H9 (cell line): ENCODE measurements at regions not wholly inside any gene's neighbourhood (a gene's known extent, or its start where the extent isn't known, plus 50 kb on each side); places are given as distances from the start of the nearest gene placed in this dataset.

ENCODE experiments used
- DNase-seq: peaks from one replicate; pipeline ENCODE4 v3.0.0-alpha.2; 2017
- H2AFZ ChIP-seq: one replicate; pipeline ENCODE4 v1.6.1; 2013; ENCODE audit warnings: mild to moderate bottlenecking, low read length, control low read depth, moderate library complexity
- H2AK5ac ChIP-seq: 2 replicates; pipeline ENCODE4 v1.6.1; 2013; ENCODE audit warnings: low read length, control low read depth, mixed read lengths; ENCODE audit not compliant: insufficient read length
- H2BK120ac ChIP-seq: one replicate; pipeline ENCODE4 v1.6.1; 2013; ENCODE audit warnings: low read depth, mild to moderate bottlenecking, low read length, control low read depth, inconsistent platforms; ENCODE audit not compliant: poor library complexity, severe bottlenecking
- H2BK12ac ChIP-seq: 2 replicates; pipeline ENCODE4 v1.6.1; 2013; ENCODE audit warnings: low read length, control low read depth, mixed read lengths, low read depth; ENCODE audit not compliant: insufficient read length
- H2BK15ac ChIP-seq: 2 replicates; pipeline ENCODE4 v1.6.1; 2013; ENCODE audit warnings: low read depth, low read length, control low read depth
- H2BK20ac ChIP-seq: one replicate; pipeline ENCODE4 v1.6.1; 2013; ENCODE audit warnings: low read depth, mild to moderate bottlenecking, low read length, control low read depth, inconsistent platforms; ENCODE audit not compliant: poor library complexity, severe bottlenecking
- H2BK5ac ChIP-seq: 2 replicates; pipeline ENCODE4 v1.6.1; 2013; ENCODE audit warnings: low read length, control low read depth, mixed read lengths; ENCODE audit not compliant: insufficient read length
- H3K14ac ChIP-seq: 2 replicates; pipeline ENCODE4 v1.6.1; 2013; ENCODE audit warnings: low read length, control low read depth; ENCODE audit not compliant: insufficient read depth
- H3K18ac ChIP-seq: 2 replicates; pipeline ENCODE4 v1.6.1; 2013; ENCODE audit warnings: low read depth, mild to moderate bottlenecking, mixed read lengths, low read length, control low read depth; ENCODE audit not compliant: insufficient read length
- H3K23ac ChIP-seq: 2 replicates; pipeline ENCODE4 v1.6.1; 2013; ENCODE audit warnings: low read length, control low read depth, mixed read lengths, low read depth; ENCODE audit not compliant: insufficient read length
- H3K23me2 ChIP-seq: 2 replicates; pipeline ENCODE4 v1.6.1; 2013; ENCODE audit warnings: low read depth, mild to moderate bottlenecking, mixed read lengths, low read length, control low read depth; ENCODE audit not compliant: insufficient read length, poor library complexity, severe bottlenecking
- H3K27ac ChIP-seq: 2 replicates; pipeline ENCODE4 v1.5.1; 2013; ENCODE audit warnings: low read length, control low read depth, mixed read lengths, low read depth; ENCODE audit not compliant: insufficient read length
- H3K27me3 ChIP-seq: 2 replicates; pipeline ENCODE4 v1.6.1; 2013; ENCODE audit warnings: low read length, control low read depth, inconsistent platforms; ENCODE audit not compliant: insufficient read depth
- H3K4ac ChIP-seq: 2 replicates; pipeline ENCODE4 v1.6.1; 2013; ENCODE audit warnings: low read depth, mild to moderate bottlenecking, control low read depth, inconsistent platforms, low read length, moderate library complexity
- H3K4me1 ChIP-seq: 2 replicates; pipeline ENCODE4 v1.6.1; 2013; ENCODE audit warnings: low read length, control low read depth, inconsistent platforms; ENCODE audit not compliant: insufficient read depth
- H3K4me2 ChIP-seq: 2 replicates; pipeline ENCODE4 v1.6.1; 2013; ENCODE audit warnings: low read length, control low read depth, mixed read lengths; ENCODE audit not compliant: insufficient read length, insufficient read depth
- H3K56ac ChIP-seq: 2 replicates; pipeline ENCODE4 v1.6.1; 2013; ENCODE audit warnings: low read depth, mild to moderate bottlenecking, mixed read lengths, low read length, control low read depth; ENCODE audit not compliant: insufficient read length
- H3K79me1 ChIP-seq: 2 replicates; pipeline ENCODE4 v1.6.1; 2013; ENCODE audit warnings: low read depth, mild to moderate bottlenecking, moderate library complexity, low read length, control low read depth, inconsistent platforms; ENCODE audit not compliant: insufficient read depth, poor library complexity, severe bottlenecking
- H3K79me2 ChIP-seq: 2 replicates; pipeline ENCODE4 v1.6.1; 2013; ENCODE audit warnings: low read length, control low read depth, inconsistent platforms; ENCODE audit not compliant: insufficient read depth
- H3K9ac ChIP-seq: 2 replicates; pipeline ENCODE4 v1.6.1; 2013; ENCODE audit warnings: low read length, control low read depth, mixed read lengths; ENCODE audit not compliant: insufficient read length; ENCODE audit errors: extremely low read depth
- H3K9me3 ChIP-seq: one replicate; pipeline ENCODE4 v1.6.1; 2013; ENCODE audit warnings: low read depth, low read length, inconsistent platforms; ENCODE audit not compliant: control insufficient read depth
- H3T11ph ChIP-seq: one replicate; pipeline ENCODE4 v1.6.1; 2013; ENCODE audit warnings: mild to moderate bottlenecking, low read length, control low read depth, inconsistent platforms
- H4K20me1 ChIP-seq: one replicate; pipeline ENCODE4 v1.6.1; 2013; ENCODE audit not compliant: control insufficient read depth, insufficient read length, insufficient read depth
- H4K5ac ChIP-seq: 2 replicates; pipeline ENCODE4 v1.6.1; 2013; ENCODE audit warnings: low read depth, mild to moderate bottlenecking, mixed read lengths, low read length, control low read depth; ENCODE audit not compliant: insufficient read length
- H4K8ac ChIP-seq: replicated peaks from 2 replicates; pipeline ENCODE4 v1.6.1; 2013; ENCODE audit warnings: low read length, control low read depth, mixed read lengths, low read depth; ENCODE audit not compliant: insufficient read length
- H4K91ac ChIP-seq: 2 replicates; pipeline ENCODE4 v1.6.1; 2013; ENCODE audit warnings: low read depth, mild to moderate bottlenecking, moderate library complexity, mixed read lengths, low read length, control low read depth; ENCODE audit not compliant: insufficient read length
- H3K27ac Mint-ChIP-seq, 3 experiments: 2 replicates in 2 of 3; 3 replicates in 1 of 3; pipeline ENCODE4 v1.8.0; 2020 to 2021; ENCODE audit warnings: mixed read lengths in 3 of 3, mild to moderate bottlenecking in 1 of 3, moderate library complexity in 1 of 3
- H3K27me3 Mint-ChIP-seq: 2 replicates; pipeline ENCODE4 v1.8.0; 2021; ENCODE audit warnings: low read depth, mild to moderate bottlenecking, moderate library complexity, mixed read lengths
- H3K36me3 Mint-ChIP-seq, 3 experiments: 2 replicates in 2 of 3; 3 replicates in 1 of 3; pipeline ENCODE4 v1.8.0; 2020 to 2021; ENCODE audit warnings: low read depth in 3 of 3, mixed read lengths in 3 of 3; ENCODE audit not compliant: insufficient read depth in 1 of 3
- H3K4me1 Mint-ChIP-seq, 2 experiments: 2 replicates each; pipeline ENCODE4 v1.8.0; 2020; ENCODE audit warnings: mixed read lengths in 2 of 2
- H3K4me3 Mint-ChIP-seq, 2 experiments: 2 replicates in 1 of 2; 3 replicates in 1 of 2; pipeline ENCODE4 v1.8.0; 2020 to 2021; ENCODE audit warnings: mild to moderate bottlenecking in 2 of 2, mixed read lengths in 2 of 2, moderate library complexity in 1 of 2
- H3K9me3 Mint-ChIP-seq, 2 experiments: 2 replicates in 1 of 2; 3 replicates in 1 of 2; pipeline ENCODE4 v1.8.0; 2020; ENCODE audit warnings: mild to moderate bottlenecking in 2 of 2, mixed read lengths in 2 of 2, moderate library complexity in 1 of 2
- WGBS: extraction: QIAGEN DNeasy Blood & Tissue Kit; methylation state at CpG from one replicate; pipeline ENCODE4 v1.1.7; 2013; ENCODE audit warnings: missing lambda C conversion rate, low lambda C conversion rate, mixed read lengths; ENCODE audit not compliant: insufficient read length; ENCODE audit errors: extremely low coverage; 5-methylcytosine and 5-hydroxymethylcytosine counted together
- TF ChIP-seq, protein P1 (sequence below): fragments of 200-600 bp; sonication (generic); conservative IDR thresholded peaks from 3 replicates; pipeline ENCODE4 v1.8.0; 2021; ENCODE audit warnings: antibody characterized with exemption, mild to moderate bottlenecking

DNA sequence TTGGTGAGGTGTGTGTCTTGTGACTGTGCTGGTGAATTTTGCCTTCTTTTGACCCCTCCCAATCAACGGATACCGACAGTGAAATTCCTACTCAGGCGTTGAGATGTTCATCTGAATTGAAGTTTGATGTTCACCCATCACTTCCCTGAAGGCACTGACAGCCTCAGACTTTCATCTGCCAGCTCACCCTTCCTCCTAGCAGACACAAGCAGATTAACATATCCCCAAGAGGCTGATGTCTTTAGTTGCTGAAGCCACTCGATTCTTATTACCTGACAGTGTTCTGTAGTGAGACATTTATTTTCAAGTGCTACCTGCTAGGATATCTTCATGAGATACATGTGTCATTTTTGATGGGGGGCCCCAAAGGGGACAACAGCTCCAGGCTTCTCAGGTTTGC lies 1330.1 kb upstream of the PIK3C3 start:
- H3T11ph ChIP-seq, result no peak overlapping the region
- no peak overlapping the region for H4K91ac ChIP-seq
- no peak for DNase-seq
- no peak overlapping the region for H3K9ac ChIP-seq
- Mint-ChIP-seq H3K27ac (no peak overlapping the region; a peak in 1 of 7 replicates), H3K4me3 (no peak overlapping the region), H3K4me1 (peaks cover 4 to 7% of the 10 kb centered on the region in 2 experiments), H3K9me3 (no peaks in the 10 kb centered on the region), H3K27me3 (no peaks in the 10 kb centered on the region), H3K36me3 (no peaks in the 10 kb centered on the region; a peak in 1 of 7 replicates)
- H3K27ac ChIP-seq, result no peak overlapping the region
- H2BK5ac ChIP-seq, result no peak overlapping the region
- no peak overlapping the region for H3K18ac ChIP-seq
- no peaks in the 10 kb centered on the region for H4K20me1 ChIP-seq
- H3K23me2 ChIP-seq, result no peaks in the 10 kb centered on the region
- no peak overlapping the region for H3K14ac ChIP-seq
- no peaks in the 10 kb centered on the region for H3K79me2 ChIP-seq
- no peak overlapping the region for H3K23ac ChIP-seq
- no peaks in the 10 kb centered on the region for H3K9me3 ChIP-seq
- H3K27me3 ChIP-seq, result no peaks in the 10 kb centered on the region
- no peak overlapping the region for H4K5ac ChIP-seq
- no peak overlapping the region for H4K8ac ChIP-seq
- no peaks in the 10 kb centered on the region for H3K4me1 ChIP-seq
- H2BK120ac ChIP-seq, result no peak overlapping the region
- no peak overlapping the region for H2BK20ac ChIP-seq
- H3K56ac ChIP-seq, result no peak overlapping the region
- H3K79me1 ChIP-seq, result no peaks in the 10 kb centered on the region
- no peak overlapping the region for H2BK15ac ChIP-seq
- H3K4me2 ChIP-seq, result no peak overlapping the region
- no peak overlapping the region for H3K4ac ChIP-seq
- no CpG with 5 or more reads among the region's 4 CpGs for WGBS
- TF ChIP-seq, protein P1, sequence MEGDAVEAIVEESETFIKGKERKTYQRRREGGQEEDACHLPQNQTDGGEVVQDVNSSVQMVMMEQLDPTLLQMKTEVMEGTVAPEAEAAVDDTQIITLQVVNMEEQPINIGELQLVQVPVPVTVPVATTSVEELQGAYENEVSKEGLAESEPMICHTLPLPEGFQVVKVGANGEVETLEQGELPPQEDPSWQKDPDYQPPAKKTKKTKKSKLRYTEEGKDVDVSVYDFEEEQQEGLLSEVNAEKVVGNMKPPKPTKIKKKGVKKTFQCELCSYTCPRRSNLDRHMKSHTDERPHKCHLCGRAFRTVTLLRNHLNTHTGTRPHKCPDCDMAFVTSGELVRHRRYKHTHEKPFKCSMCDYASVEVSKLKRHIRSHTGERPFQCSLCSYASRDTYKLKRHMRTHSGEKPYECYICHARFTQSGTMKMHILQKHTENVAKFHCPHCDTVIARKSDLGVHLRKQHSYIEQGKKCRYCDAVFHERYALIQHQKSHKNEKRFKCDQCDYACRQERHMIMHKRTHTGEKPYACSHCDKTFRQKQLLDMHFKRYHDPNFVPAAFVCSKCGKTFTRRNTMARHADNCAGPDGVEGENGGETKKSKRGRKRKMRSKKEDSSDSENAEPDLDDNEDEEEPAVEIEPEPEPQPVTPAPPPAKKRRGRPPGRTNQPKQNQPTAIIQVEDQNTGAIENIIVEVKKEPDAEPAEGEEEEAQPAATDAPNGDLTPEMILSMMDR, result no peak
- H2AFZ ChIP-seq, result no peak overlapping the region
- H2AK5ac ChIP-seq, result no peak overlapping the region
- no peak overlapping the region for H2BK12ac ChIP-seq
